ENCODE measurements at regions not wholly inside any gene's neighbourhood (a gene's known extent, or its start where the extent isn't known, plus 50 kb on each side); places are given as distances from the start of the nearest gene placed in this dataset.

DNA sequence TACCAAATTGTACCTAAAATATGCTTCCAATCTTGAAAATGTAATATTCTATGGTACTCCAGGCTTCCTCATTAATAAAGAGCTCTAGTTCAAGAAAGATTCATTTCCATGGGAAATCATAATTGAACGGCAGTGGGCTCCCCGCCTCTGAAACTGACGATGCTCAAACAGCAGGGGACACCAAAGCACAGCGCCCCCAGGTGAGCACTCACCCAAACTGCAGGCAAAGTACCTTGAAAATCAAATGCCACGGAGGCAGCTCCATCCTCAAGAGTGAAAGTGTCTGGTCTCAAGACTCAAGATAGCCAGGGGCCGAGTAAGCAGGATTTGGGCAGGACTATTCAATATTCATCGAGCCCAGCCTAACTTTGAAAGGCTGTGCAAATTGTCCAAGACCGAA lies 217.4 kb upstream of the TNRC6C start:
- TF ChIP-seq, protein P1, sequence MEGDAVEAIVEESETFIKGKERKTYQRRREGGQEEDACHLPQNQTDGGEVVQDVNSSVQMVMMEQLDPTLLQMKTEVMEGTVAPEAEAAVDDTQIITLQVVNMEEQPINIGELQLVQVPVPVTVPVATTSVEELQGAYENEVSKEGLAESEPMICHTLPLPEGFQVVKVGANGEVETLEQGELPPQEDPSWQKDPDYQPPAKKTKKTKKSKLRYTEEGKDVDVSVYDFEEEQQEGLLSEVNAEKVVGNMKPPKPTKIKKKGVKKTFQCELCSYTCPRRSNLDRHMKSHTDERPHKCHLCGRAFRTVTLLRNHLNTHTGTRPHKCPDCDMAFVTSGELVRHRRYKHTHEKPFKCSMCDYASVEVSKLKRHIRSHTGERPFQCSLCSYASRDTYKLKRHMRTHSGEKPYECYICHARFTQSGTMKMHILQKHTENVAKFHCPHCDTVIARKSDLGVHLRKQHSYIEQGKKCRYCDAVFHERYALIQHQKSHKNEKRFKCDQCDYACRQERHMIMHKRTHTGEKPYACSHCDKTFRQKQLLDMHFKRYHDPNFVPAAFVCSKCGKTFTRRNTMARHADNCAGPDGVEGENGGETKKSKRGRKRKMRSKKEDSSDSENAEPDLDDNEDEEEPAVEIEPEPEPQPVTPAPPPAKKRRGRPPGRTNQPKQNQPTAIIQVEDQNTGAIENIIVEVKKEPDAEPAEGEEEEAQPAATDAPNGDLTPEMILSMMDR (IDR thresholded peaks at IDR 0.05; ENCODE audit: low read depth, low read length): peak; percentile 62
- TF ChIP-seq EZH2phosphoT487 (IDR thresholded peaks at IDR 0.05; ENCODE audit: low read depth): no peak

All from OCI-LY3 (cell line).